CD14-positive monocyte (primary cell): ENCODE measurements at regions not wholly inside any gene's neighbourhood (a gene's known extent, or its start where the extent isn't known, plus 50 kb on each side); places are given as distances from the start of the nearest gene placed in this dataset.

Source experiments
- DNase-seq, 3 donors: peaks; one replicate each; pipeline ENCODE4 v3.0.0-alpha.2; 2011 to 2022
- H2AFZ ChIP-seq: 2 replicates; pipeline ENCODE4 v1.6.0; 2012; ENCODE audit warnings: mild to moderate bottlenecking, low read depth, low read length, inconsistent platforms; ENCODE audit not compliant: insufficient read depth, poor library complexity, severe bottlenecking
- H3K27ac ChIP-seq, 2 donors: 1 replicate in 1 of 2; 2 replicates in 1 of 2; pipeline ENCODE4 v1.5.1; 2012 to 2013; ENCODE audit warnings: low read length in 2 of 2, control low read depth in 1 of 2, inconsistent platforms in 1 of 2, low read depth in 1 of 2, mild to moderate bottlenecking in 1 of 2
- H3K27me3 ChIP-seq, 2 donors: one replicate each; pipeline versions ENCODE4 v1.6.0 to v1.6.1; 2011 to 2013; ENCODE audit warnings: low read length in 2 of 2; ENCODE audit not compliant: control insufficient read depth in 2 of 2, insufficient read depth in 2 of 2
- H3K36me3 ChIP-seq, 2 donors: replicated peaks in 1 of 2; 1 replicate in 1 of 2; 2 replicates in 1 of 2; pipeline versions ENCODE4 v1.5.1 to v1.6.1; 2012 to 2013; ENCODE audit warnings: low read length in 2 of 2, control low read depth in 1 of 2, inconsistent platforms in 1 of 2, mild to moderate bottlenecking in 1 of 2; ENCODE audit not compliant: insufficient read depth in 2 of 2, control insufficient read depth in 1 of 2
- H3K4me1 ChIP-seq, 2 donors: 1 replicate in 1 of 2; 2 replicates in 1 of 2; pipeline versions ENCODE4 v1.5.1 to v1.6.1; 2012 to 2013; ENCODE audit warnings: low read length in 2 of 2, control low read depth in 1 of 2, inconsistent platforms in 1 of 2, mild to moderate bottlenecking in 1 of 2, moderate library complexity in 1 of 2; ENCODE audit not compliant: insufficient read depth in 2 of 2, control insufficient read depth in 1 of 2
- H3K4me2 ChIP-seq: replicated peaks from 2 replicates; pipeline ENCODE3; 2012; ENCODE audit warnings: low read length, moderate library complexity, mild to moderate bottlenecking; ENCODE audit not compliant: poor library complexity, severe bottlenecking; ENCODE audit errors: extremely low read depth
- H3K4me3 ChIP-seq, 3 experiments: fragments of 200-600 bp in 1 of 3; sonication (generic) in 1 of 3; replicated peaks in 1 of 3; 1 replicate in 2 of 3; 2 replicates in 1 of 3; pipeline ENCODE4 v1.5.1; 2011 to 2013; ENCODE audit warnings: low read length in 3 of 3, mild to moderate bottlenecking in 3 of 3, control low read depth in 2 of 3, low read depth in 2 of 3, inconsistent platforms in 1 of 3, moderate library complexity in 1 of 3
- H3K79me2 ChIP-seq: 2 replicates; pipeline ENCODE4 v1.6.0; 2012; ENCODE audit warnings: mild to moderate bottlenecking, control low read depth, inconsistent platforms, low read length, moderate library complexity; ENCODE audit not compliant: insufficient read depth
- H3K9ac ChIP-seq: 2 replicates; pipeline ENCODE4 v1.6.0; 2017; ENCODE audit warnings: low read length, mild to moderate bottlenecking; ENCODE audit not compliant: insufficient read depth, poor library complexity, severe bottlenecking
- H3K9me3 ChIP-seq, 2 donors: replicated peaks in 1 of 2; 1 replicate in 1 of 2; 2 replicates in 1 of 2; pipeline versions ENCODE4 v1.5.1 to v1.6.1; 2012 to 2013; ENCODE audit warnings: low read length in 2 of 2, control low read depth in 1 of 2; ENCODE audit not compliant: control insufficient read depth in 1 of 2, insufficient read depth in 1 of 2
- H4K20me1 ChIP-seq: 2 replicates; pipeline ENCODE4 v1.6.0; 2012; ENCODE audit warnings: mild to moderate bottlenecking, low read length, control low read depth, moderate library complexity; ENCODE audit not compliant: insufficient read depth
- H3K27ac Mint-ChIP-seq, 7 donors: one replicate each; pipeline ENCODE4 v1.8.0; 2020; ENCODE audit warnings: mild to moderate bottlenecking in 7 of 7, mixed read lengths in 7 of 7, moderate library complexity in 6 of 7, inconsistent platforms in 2 of 7
- H3K27me3 Mint-ChIP-seq, 3 donors: one replicate each; pipeline ENCODE4 v1.8.0; 2021 to 2022; ENCODE audit warnings: low read depth in 3 of 3, mild to moderate bottlenecking in 3 of 3, mixed read lengths in 3 of 3, moderate library complexity in 3 of 3, inconsistent platforms in 1 of 3
- H3K36me3 Mint-ChIP-seq, 2 donors: one replicate each; pipeline ENCODE4 v1.8.0; 2020; ENCODE audit warnings: mixed read lengths in 2 of 2, inconsistent platforms in 1 of 2, mild to moderate bottlenecking in 1 of 2
- H3K4me1 Mint-ChIP-seq: one replicate; pipeline ENCODE4 v1.8.0; 2020; ENCODE audit warnings: mild to moderate bottlenecking, mixed read lengths
- H3K4me3 Mint-ChIP-seq, 2 donors: one replicate each; pipeline ENCODE4 v1.8.0; 2020; ENCODE audit warnings: mild to moderate bottlenecking in 2 of 2, mixed read lengths in 2 of 2, moderate library complexity in 1 of 2
- H3K9me3 Mint-ChIP-seq, 7 donors: one replicate each; pipeline ENCODE4 v1.8.0; 2020 to 2022; ENCODE audit warnings: mixed read lengths in 7 of 7, mild to moderate bottlenecking in 6 of 7, moderate library complexity in 6 of 7, inconsistent platforms in 2 of 7
- WGBS: methylation state at CpG from one replicate; pipeline ENCODE4 v1.1.5; 2013; ENCODE audit warnings: missing lambda C conversion rate; ENCODE audit not compliant: insufficient coverage; 5-methylcytosine and 5-hydroxymethylcytosine counted together
- intact Hi-C, 2 donors: fragments of 100-400 bp; cut with micrococcal nuclease; formaldehyde crosslinking; loops; one replicate each; pipeline versions ENCODE4 v1.15.0 to v1.15.1; 2023
- TF ChIP-seq, protein P1 (sequence below): fragments of 200-600 bp; IDR thresholded peaks from one replicate; pipeline ENCODE4 v1.8.0; 2022; ENCODE audit warnings: antibody characterized with exemption, mild to moderate bottlenecking

DNA sequence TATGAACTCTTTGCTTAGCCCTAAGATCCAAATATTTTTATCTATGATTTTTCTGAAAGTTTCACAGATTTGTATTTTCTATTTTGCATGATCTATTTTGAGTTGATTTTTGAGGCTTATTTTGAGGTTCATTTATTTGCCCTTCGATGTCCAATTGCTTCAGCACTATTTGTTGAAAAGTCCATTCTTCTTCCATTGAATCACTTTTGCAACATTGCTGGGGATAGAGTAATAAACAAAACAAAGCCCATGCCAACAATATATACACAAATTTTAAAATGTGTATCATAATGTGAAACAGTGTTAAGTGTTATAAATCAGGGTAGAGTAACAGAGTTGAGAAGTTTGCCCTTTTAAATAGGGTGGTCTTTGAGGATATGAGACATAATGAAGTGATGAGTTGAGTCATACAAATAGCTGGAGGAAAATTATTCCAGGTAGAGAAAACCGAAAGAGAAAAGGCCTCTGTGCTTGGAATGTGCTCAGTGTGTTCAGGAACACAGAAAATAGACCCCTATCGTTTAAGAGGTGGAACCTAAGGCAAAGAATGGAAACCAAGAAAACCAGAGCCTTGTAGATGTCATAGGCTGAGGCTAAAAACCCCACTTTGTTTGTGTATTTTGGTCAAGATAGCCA is 172.7 kb upstream of the NR5A2 start:
- Mint-ChIP-seq H3K4me1 (peaks cover 38% of the 10 kb centered on the region), H3K27ac (no peak overlapping the region), H3K4me3 (no peak overlapping the region), H3K27me3 (peaks cover 0 to 3% (median 2%) of the 10 kb centered on the region in 3 donors), H3K36me3 (peaks cover 0 to 3% of the 10 kb centered on the region in 2 donors), H3K9me3 (peaks cover 0 to 3% (median 2%) of the 10 kb centered on the region in 7 donors)
- TF ChIP-seq, protein P1, sequence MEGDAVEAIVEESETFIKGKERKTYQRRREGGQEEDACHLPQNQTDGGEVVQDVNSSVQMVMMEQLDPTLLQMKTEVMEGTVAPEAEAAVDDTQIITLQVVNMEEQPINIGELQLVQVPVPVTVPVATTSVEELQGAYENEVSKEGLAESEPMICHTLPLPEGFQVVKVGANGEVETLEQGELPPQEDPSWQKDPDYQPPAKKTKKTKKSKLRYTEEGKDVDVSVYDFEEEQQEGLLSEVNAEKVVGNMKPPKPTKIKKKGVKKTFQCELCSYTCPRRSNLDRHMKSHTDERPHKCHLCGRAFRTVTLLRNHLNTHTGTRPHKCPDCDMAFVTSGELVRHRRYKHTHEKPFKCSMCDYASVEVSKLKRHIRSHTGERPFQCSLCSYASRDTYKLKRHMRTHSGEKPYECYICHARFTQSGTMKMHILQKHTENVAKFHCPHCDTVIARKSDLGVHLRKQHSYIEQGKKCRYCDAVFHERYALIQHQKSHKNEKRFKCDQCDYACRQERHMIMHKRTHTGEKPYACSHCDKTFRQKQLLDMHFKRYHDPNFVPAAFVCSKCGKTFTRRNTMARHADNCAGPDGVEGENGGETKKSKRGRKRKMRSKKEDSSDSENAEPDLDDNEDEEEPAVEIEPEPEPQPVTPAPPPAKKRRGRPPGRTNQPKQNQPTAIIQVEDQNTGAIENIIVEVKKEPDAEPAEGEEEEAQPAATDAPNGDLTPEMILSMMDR: no peak
- no peaks in the 10 kb centered on the region for H4K20me1 ChIP-seq
- no peak overlapping the region for H3K9ac ChIP-seq
- H2AFZ ChIP-seq: no peak overlapping the region
- H3K9me3 ChIP-seq: no peaks in the 10 kb centered on the region
- no peaks in the 10 kb centered on the region for H3K27me3 ChIP-seq
- DNase-seq: no peak
- 80% methylated on average over 1 of the region's 3 CpGs for WGBS
- intact Hi-C loops: loop anchor here in 1 of 2 donors (5.0 kb wide), 1 partner anchor 163 kb away; no protein-coding TSS in a partner anchor
- no peak overlapping the region for H3K4me2 ChIP-seq
- no peaks in the 10 kb centered on the region for H3K36me3 ChIP-seq
- H3K27ac ChIP-seq: no peak overlapping the region
- no peaks in the 10 kb centered on the region for H3K79me2 ChIP-seq
- H3K4me1 ChIP-seq: peaks cover 43 to 49% of the 10 kb centered on the region in 2 donors
- no peak overlapping the region for H3K4me3 ChIP-seq

DNA sequence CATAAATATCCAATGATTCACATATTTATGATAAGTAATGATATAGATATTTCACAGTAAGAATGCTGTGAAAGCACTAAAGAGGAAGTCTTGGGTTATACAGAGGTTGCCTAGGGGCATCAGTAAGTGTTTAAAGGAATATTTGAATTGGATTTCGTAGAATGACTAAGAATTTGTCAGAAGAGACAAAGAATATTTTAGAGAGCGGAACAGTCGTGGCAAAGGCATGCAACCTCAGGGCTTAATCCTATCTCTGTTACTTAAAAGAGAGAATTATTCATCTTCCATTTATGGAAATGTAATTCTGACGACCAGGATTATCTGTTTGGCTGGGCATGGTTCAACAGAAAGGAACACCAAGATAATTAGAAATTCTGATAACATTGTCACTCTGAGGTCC is 171.9 kb upstream of the NR5A2 start:
- Histone ChIP-seq H3K27me3 (no peaks in the 10 kb centered on the region), H4K20me1 (no peaks in the 10 kb centered on the region), H3K9me3 (no peaks in the 10 kb centered on the region), H3K36me3 (no peaks in the 10 kb centered on the region), H3K4me2 (peak overlapping the region; percentile 3), H3K27ac (peak overlapping the region in 1 of 2 donors; percentile 89), H3K9ac (no peak overlapping the region), H3K4me3 (no peak overlapping the region), H3K4me1 (peaks cover 51 to 57% of the 10 kb centered on the region in 2 donors), H3K79me2 (no peaks in the 10 kb centered on the region), H2AFZ (no peak overlapping the region)
- intact Hi-C loops: loop anchor here in 1 of 2 donors (5.0 kb wide), 1 partner anchor 163 kb away; no protein-coding TSS in a partner anchor
- H3K9me3 Mint-ChIP-seq: peaks cover 0 to 3% (median 2%) of the 10 kb centered on the region in 7 donors
- DNase-seq: peak; percentile 13 to 24 (median 23)
- H3K27me3 Mint-ChIP-seq: peaks cover 0 to 3% (median 1%) of the 10 kb centered on the region in 3 donors
- TF ChIP-seq, protein P1: no peak
- peak overlapping the region in 5 of 7 donors; percentile 15 to 87 (median 69) for H3K27ac Mint-ChIP-seq
- H3K36me3 Mint-ChIP-seq: peaks cover 0 to 3% of the 10 kb centered on the region in 2 donors
- no peak overlapping the region for H3K4me3 Mint-ChIP-seq
- peaks cover 42% of the 10 kb centered on the region for H3K4me1 Mint-ChIP-seq
- 60% methylated on average over 1 of the region's 4 CpGs for WGBS
